ENCODE measurements at regions not wholly inside any gene's neighbourhood (a gene's known extent, or its start where the extent isn't known, plus 50 kb on each side); places are given as distances from the start of the nearest gene placed in this dataset.
"Not testable (repeated sequence)": the region's sequence is repeated elsewhere in the genome, so short reads cannot be mapped to it uniquely, and the experiment has no call there.

DNA sequence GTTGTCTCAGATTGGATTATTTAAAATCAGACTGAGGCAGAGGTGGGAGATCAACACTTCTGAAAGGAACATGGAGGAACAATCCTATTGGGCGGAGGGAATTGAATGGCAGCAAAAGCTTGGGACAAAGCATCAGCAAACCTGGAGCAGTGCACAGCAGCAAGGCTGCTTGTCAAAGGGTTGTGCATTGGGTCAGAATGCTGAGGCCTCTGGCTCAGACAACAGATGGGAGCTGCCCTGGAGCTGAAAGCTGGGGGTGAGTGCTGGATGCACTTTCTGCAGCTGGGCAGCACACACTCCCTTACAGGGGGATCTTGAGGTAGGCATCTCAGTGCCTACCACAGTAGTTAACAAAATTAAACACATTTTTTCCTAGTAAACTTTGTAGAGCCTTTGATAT, 634.4 kb upstream of the MMS22L start:
- no peak for DNase-seq (ENCODE audit: low spot score)

DNA sequence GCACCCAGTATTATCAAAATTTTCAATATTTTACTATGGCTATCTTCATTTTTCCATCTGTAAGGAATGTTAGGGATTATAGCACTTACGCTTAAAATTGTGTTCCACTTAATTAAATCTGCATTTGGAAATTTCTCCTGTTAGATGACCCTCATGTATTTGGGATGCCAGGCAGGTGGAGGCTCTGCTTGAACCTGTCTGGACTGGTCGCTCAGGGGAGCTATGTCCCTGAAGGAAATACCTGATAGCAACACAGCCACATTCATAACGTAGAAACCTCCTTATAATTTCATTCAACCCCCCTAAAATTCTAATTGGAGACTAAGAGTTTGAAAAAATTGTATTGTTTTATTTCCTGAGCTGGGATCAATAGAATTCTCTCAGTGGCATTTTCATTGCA, 636.0 kb upstream of the MMS22L start:
- DNase-seq (ENCODE audit: low spot score) = no peak

DNA sequence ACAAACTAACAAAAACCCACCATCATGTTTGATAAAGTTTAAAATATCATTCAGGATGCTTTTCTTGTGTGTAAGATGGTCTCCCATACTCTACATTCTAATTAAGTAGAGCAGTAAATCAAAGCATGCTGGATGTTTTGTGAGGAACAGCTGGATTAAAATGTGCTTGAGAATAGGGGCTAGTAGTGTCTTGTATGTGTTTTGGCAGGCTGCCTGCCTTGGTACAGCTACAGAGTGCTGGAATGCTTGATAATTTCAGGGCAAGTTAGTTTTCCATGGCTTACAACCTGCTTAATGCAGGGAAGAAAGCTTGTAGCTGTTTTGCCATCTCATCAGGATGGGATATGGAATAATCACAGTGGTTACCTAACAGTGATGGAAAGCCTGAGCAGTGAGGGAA, 636.6 kb upstream of the MMS22L start:
- no peak for DNase-seq (ENCODE audit: low spot score)

DNA sequence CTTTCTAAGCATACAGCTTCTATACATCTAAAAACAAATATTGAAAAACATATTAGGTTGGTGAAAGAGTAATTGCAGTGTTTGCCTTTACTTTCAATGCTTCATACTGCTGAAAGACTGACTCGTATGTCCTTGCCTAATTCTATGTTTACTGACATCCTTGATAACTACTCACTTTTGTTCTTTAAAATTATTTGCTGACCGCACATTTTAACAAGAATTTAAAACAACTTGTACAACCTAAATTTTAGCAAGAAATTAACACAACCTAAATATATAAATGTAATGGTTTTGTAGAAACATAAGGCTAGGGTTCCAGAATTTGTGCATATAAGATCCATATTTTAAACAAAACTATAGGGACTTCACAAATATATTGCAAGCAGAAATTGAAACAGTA, 640.2 kb upstream of the MMS22L start:
- DNase-seq (ENCODE audit: low spot score) = no peak

DNA sequence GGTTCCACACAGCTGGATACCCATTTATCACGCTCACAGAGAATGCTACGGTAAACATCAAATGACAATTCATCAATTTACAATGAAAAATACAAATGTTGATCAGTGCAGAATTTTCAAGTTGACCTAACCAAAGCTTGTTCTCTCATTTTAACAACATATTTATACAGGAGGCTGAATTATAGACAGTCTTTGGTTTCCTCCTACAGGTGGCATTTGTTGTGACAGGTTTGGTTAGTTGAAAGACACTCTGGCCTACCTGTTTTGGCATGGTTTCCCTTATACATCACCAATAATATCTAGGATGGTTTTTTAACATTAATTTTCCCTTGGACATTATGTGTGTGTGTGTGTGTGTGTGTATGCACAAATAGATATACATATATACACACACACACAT, 642.5 kb upstream of the MMS22L start:
- DNase-seq (ENCODE audit: low spot score) = no peak

DNA sequence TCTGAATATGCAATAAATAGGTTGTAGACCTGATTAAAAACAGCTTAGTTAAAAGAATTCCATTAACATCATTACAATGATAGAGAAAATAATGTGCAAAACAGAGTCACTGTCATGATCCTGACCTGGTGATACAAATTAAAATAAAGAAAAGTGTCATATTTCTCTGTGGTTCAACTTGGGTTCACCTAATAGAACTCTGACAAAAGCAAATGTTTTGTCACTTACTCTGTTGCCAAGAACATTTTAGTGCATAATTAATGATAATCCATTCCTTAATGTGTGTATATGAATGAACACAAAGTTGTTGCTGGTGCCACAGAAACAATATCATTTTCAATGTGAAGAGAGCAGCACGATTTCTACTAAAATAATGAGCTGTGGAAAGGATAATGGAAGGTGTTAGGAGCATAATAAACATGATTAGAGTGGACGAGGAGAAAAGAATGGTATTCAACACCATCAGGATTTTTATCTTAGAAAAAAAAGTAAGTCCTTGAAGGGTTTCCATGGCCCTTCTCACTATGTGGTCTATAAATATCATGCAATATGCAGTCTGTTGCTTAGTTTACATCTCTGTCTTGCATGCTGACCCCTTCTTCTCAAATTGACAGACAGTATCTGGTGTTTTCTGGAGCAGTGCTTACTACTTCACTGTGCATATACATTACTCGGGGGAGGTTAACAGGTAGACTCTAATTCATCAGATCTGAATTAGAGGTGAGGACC, 656.6 kb upstream of the MMS22L start:
- no peak for DNase-seq (ENCODE audit: low spot score)

DNA sequence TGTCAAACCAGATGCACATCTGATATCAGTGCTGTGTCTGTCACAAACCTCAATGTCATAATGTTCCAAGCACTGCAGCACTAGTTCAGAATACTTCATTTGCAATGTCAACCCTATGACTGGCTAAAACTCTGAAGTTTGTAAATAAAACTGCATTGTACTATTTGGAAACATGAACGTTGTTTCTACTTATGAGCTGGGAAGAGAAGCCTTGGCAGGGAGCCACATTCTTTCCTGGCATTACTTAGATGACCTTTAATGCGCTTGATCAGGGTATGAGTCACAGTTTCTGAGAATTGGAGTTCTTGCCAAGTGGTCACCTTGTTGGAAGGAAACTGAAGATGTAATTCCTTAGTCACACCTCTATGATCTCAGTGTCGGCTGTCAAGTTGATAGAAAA, 664.8 kb upstream of the MMS22L start:
- no peak for DNase-seq (ENCODE audit: low spot score)

DNA sequence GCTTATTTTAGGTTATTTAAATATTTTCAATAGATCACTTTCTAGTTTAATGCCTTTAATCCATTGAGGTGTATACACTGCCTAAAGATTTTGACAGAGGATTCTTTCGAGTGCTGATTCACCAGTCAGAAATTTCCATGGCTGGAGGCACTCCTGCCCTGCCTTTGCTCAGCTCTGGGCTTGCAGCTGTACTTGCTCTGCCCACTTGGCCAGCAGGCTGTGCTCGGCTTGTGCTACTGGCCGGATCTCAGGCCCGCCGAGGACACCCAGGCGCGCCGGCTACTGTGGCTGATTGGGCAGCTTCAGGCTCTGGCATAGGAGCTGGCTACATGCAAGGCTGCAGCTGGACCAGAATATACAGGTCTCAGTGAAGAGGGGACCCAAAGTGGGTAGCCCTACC, 675.1 kb upstream of the MMS22L start:
- no peak for DNase-seq (ENCODE audit: low spot score)

DNA sequence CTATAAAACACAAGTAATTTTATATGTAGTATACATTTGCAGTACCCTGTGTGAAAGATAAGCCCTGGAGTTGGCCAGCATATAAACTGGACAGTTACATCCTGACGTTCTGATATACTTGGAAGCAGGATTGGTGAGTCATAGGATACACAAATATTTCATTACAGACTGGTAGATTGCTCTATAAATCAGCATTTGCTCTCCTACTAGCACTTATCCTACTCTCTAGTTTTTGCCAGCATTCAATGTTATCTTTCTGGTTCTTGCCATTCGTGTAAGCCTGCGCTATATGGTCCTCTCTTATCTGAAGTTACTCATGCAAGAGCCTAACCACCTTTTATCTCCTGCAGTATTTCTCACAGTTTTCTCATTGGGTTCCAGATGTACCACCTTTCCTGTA, 680.2 kb upstream of the MMS22L start:
- no peak for DNase-seq (ENCODE audit: low spot score)

DNA sequence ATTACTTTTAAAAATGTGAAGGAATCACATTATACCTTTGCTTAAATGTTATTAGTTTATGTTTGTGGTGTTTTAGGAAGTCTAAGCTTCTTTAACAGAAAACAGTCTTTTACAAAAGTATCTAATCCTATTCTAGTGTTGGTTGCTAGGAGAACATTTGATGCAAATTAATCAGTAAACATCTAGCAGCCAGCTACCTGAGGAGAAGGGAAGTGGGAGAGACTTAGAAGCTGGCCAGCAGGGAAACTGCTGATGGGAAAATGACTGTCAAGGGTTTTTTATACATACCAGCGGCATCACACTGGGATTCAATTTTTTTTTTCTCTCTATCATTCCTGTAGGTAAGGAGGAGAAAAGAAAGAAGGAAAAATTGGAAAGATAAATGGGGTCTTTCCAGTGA, 686.0 kb upstream of the MMS22L start:
- DNase-seq (ENCODE audit: low spot score) = no peak

DNA sequence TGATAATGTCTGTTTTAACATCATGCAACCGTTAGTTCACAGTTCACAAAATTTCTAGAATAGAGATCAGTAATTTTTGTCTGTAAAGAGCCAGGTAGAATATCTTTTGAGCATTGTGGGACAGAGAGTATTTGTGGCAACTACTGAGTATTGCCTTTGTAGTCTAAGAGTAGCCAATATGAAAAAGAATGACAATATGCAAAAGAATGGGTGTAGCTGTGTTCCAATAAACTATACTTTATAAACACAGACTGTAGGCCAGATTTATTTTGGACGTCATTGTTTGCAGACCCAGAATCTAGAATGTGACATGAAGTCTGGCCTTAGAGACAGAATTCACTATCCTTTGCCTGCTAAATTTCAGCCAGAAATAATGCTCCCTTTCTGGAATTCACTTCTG, 694.1 kb upstream of the MMS22L start:
- DNase-seq (ENCODE audit: low spot score) = no peak

DNA sequence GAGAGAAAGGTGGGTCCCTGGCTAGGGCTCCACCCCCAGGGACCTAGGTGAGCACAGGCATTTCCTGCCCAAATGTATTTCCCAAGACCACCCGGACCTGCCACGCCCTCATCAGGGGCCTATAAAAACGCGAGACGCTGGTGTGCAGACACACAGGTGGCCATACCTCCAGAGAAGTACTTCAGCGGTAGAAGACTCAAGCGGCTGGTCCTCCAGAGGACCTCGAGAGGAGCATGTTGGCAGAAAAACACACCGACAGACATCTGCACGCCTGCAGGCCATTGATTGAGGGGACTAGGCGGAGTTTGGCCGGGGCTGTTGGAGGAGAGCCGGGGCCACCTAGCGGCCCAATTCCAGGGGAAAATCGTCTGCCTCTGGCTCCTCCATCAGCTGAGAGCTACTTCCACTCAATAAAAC, 695.8 kb upstream of the MMS22L start:
- DNase-seq (ENCODE audit: low spot score) = no peak

DNA sequence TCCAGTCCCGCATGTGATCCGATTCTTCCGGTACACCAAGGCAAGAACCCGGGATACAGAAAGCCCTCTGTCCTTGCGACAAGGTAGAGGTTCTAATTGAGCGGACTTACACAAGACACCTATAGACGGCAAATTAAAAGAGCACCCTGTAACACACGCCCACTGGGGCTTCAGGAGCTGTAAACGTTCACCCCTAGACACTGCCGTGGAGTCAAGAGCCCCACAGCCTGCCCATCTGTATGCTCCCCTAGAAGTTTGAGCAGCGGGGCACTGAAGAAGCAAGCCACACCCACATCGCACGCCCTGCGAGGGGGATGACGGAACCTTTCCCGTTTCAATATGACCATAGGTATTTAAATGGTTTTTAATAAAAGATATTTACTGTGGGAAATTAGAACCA, 696.3 kb upstream of the MMS22L start:
- not testable (repeated sequence) for DNase-seq (ENCODE audit: low spot score)

DNA sequence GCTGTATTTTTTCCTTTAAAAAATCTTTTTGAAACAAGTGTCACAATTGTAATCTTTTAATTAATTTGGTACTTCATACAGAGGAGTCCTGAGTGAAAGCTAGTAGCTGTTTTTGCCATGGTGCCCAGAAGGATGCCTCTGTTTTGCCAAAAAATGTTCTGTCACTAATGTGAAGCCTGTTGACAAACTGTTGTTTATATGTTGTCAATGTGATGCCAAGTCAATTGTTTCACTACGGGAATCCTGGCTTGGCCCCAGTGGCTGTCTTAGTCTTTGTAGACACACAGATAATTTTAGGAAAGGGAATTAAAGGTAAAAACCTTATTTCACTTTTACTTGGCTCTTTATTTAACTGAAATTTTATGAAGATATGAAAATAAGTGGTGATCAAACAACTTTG, 706.4 kb upstream of the MMS22L start:
- DNase-seq (ENCODE audit: low spot score) = no peak

DNA sequence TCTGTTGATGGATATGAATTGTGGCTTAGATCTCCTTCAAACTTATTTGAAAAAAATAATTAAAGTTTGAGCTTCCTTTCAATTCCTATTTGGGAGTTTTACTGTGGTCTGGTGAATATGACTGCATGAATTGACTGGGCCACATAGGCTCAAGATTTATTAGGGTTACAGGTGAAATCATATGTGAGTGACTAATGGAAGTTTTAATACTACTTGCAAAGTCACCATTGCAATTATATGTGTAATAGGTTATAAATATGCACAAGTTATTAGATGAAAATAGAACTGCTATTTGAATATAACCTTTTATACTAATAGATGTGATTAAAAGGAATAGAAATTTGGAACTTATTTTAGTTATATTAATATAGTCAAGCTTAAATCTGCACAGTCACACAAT, 712.1 kb upstream of the MMS22L start:
- DNase-seq (ENCODE audit: low spot score) = no peak

DNA sequence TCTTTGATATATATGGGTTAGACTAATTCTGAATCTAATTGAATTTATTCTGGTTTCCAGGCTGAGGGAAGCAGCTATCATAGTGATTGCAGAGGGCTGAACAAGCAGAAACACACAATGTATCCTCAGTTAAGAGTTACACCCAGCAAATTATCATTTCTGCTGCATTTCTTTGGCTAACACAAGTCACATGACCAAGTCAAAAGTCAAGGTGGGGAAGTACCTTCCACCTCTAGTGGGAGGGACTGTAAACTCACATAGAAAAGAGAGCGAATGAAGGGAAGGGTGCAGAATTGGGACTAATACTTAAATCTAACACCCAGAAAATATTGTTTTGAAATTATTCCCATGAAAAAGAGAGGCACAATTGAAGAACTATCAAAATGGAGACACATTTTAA, 719.7 kb upstream of the MMS22L start:
- no peak for DNase-seq (ENCODE audit: low spot score)

DNA sequence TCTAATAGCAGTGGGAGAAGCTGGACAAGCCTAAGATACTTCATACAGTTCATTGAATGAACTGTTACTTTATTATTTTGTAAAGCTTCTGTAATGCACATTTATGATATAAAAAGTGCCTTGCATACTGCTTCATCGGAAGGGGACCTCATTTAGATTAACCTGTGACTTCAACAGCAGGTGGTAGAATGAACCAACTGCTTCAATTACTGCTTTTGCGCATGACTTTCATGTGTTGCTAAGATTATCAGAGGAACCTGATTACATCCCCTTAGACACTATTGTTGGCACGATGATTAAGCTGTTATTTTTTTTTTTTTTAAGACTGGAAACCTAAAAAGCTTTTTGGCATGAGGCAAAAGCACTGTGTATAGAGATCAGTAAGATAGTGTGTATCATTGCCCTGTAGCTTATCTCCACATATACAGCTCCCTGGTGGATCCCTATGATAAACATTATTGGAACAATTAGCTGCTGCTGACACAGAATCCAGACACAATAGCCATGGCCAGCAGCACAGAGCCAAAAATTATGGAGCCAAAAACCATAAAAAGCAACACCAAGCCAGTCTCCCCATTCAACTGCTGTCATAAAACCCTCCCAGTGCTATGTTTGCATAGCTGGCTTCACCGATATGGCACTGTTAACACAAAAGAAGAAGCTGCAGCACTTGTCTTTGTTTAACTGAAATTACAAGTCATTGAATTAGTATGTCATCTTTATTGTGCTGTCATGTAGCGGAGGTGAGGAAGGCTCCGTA, 731.6 kb upstream of the MMS22L start:
- no peak for DNase-seq (ENCODE audit: low spot score)

DNA sequence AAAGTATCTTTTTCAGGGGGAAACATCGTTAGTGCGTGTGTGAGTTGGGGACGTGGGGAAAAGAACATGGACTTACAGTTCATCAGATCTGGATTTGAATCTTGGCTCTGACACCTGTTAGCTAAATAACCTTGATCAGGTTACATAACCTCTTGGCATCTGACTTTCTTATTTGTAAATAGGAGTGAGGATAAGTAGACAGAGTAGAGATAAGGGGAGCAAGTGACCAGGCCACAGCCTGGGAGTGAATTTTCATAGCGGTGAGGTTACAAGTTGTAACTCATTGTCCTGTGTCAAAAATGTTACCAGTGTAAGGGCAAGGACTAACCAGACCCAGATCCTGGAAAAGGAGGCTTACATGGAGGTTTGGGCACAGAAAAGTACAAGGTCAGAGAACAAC, 733.5 kb upstream of the MMS22L start:
- no peak for DNase-seq (ENCODE audit: low spot score)

DNA sequence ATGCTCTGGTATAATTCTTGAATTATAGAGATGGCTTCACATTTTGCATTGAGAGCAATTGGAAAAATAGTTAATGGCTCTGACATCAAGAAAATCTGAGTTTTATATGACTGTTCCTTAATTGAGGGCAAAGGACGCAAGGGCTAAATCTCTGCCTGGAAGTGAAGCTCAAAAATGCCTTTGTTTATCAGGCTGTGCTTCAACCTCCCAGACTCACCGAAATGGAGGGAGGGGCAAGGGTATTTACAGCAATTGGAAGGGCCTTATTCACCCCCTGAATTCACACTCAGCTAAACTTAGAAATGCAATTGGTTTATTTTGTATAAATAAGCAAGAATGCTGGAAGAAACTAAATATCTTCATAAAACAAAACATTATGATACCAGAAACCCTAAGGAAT, 737.2 kb upstream of the MMS22L start:
- no peak for DNase-seq (ENCODE audit: low spot score)

DNA sequence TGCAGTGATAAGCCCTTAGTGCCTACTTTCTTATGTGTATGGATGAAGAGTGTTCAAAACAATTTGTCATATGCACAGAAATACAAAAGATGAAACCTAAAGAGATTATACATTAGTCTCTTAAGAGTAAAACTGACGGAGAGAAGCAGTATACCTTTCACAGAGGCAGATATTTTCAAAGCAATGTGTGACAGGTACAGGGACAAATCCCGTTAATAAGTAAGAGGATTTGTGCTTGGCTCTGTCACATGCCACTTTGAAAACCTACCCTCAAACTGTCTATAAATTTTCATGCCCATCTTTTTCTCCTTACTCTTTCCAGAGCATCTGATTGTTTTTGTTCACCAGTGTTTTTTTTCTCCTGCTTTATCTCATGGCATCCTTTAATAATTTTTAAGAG, 741.3 kb upstream of the MMS22L start:
- no peak for DNase-seq (ENCODE audit: low spot score)

DNA sequence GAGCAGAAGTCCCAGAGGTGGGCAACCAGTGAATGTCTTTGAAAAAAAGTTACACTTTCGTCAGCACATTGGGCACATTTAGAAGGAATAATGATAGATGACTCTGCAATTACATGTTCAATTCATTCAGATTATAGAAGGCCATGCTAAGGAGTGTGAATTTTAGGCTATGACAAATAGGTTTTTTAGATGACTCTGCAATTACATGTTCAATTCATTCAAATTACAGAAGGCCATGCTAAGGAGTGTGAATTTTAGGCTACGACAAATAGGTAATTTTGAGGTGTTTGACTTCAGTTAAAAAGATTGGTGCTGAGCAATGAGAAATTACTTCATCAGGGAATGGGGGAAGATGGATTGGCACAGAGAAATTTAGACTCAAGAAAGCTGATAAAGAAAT, 744.9 kb upstream of the MMS22L start:
- DNase-seq (ENCODE audit: low spot score) = no peak

DNA sequence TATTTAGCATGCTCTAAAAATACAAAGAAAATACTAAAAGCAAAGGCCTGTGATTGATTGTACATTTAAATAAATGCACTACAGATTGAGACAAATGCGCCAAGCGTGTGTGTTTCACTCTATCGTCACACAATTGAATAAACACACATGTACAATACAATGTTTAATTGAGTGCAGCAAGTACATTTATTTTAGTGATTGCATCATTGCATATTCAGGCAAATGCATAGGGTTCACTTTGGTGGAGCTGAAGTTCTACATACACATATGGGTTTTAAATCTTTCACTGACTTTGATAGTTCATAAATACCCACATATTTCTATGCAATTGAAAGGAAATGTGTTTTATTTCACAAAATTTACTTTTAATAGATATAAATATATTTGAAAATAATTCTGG, 750.6 kb upstream of the MMS22L start:
- DNase-seq (ENCODE audit: low spot score) = no peak

DNA sequence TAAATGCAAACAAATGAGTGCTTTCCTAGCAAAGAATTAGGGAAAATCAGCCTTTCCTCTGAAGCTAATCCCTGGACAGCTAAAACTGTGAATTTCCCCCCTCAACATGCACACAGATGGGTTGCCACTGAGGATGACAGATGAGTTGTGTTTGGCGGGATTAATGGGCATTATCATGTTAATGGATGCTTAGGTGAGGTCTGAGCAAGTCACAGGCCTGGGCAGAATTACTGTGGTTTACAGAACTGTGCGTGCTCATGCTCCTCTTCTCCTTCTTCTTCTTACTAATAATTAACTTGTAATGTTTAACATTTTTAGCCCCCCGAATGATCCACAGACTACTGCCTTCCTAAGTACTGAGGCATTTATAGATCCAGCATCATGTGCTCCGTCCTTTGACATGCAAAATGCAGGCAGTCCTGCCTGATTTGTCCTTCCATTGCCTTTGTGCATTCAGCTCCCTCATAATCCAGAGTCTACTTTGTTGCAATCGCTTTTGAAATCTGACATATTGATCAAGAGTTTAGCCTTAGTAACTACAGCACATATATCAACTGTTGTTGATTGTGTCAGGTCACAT, 753.4 kb upstream of the MMS22L start:
- DNase-seq (ENCODE audit: low spot score) = no peak

DNA sequence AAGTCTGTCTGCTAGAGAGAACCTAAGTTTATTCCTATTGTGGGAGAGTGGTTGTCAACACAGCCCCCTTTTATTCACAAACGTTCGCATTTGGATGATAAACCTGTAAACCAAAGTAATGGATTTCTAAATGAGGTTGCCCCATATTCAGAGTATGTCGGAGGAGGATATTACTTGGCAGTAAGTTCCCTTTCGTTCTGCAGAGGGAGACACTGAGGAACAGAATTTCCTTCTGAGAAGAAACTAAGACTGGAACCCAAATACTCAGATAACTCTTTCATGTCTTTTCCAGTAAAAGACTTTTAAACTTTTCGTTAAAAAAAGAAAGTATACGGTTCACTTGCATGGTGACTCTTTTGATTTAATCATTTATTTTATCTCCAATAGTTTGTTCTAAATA, 754.6 kb upstream of the MMS22L start:
- no peak for DNase-seq (ENCODE audit: low spot score)
